ENCODE measurements at regions not wholly inside any gene's neighbourhood (a gene's known extent, or its start where the extent isn't known, plus 50 kb on each side); places are given as distances from the start of the nearest gene placed in this dataset.

- DNase-seq (ENCODE audit: low spot score in 2 of 2, unreplicated experiment in 2 of 2), result no peak
- no peak for TF ChIP-seq CTCF (IDR thresholded peaks at IDR 0.05; ENCODE audit: unreplicated experiment)
- Mint-ChIP-seq H3K27ac (no peak overlapping the region), H3K4me3 (no peak overlapping the region), H3K9me3 (no peaks in the 10 kb centered on the region), H3K36me3 (no peaks in the 10 kb centered on the region), H3K4me1 (no peaks in the 10 kb centered on the region), H3K27me3 (ENCODE audit: low read depth) (peaks cover 39% of the 10 kb centered on the region)
Observed at GRCh38 chr1:36576551-36577110, 93.9 kb upstream of the CSF3R start.

DNA sequence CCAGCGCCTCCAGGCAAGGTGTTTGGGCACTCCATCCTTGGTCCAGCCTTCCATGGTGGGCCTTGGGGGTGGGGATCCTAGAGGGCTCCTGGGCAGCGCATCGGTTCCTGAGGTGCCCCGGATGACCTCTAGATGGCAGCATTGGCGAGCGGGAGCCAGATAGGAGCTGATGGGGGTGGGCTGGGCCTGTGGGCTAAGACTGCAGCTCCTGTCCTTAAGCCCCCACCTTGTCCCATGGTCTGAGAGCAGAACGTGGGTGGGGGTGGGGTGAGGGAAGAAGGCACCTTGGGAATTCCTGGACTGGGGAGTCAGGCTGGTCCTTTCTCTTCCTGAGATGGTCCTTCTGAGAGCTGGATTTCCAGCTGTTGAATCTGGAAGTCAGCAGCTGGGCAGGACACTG lies 93.4 kb upstream of the CSF3R start:
- Mint-ChIP-seq H3K27ac (no peak overlapping the region), H3K4me1 (no peaks in the 10 kb centered on the region), H3K27me3 (ENCODE audit: low read depth) (peaks cover 37% of the 10 kb centered on the region), H3K4me3 (no peak overlapping the region), H3K36me3 (no peaks in the 10 kb centered on the region), H3K9me3 (no peaks in the 10 kb centered on the region)
- peak; percentile 58 to 83 for DNase-seq (ENCODE audit: low spot score in 2 of 2, unreplicated experiment in 2 of 2)
- peak; percentile 58 for TF ChIP-seq CTCF (IDR thresholded peaks at IDR 0.05; ENCODE audit: unreplicated experiment)

DNA sequence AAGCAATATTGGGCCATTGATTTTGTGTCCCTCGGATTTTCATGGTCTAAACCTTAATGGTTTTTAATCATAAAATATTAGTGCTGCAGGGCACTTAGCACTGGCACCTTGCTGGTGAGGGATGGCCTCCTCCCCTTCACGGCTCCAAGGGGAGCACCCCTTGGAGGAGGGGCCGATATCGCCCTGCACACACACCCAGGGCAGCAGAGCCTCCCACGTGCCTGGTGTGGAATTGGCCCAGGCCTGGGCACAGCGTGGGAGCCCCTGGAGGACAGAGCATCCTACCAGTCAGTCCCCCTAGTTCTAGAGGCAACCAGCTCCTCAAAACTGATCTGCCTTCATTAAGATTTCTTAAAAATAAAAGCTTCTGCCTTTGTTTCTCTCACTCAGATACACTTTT lies 90.7 kb upstream of the CSF3R start:
- TF ChIP-seq CTCF (IDR thresholded peaks at IDR 0.05; ENCODE audit: unreplicated experiment), result no peak
- DNase-seq (ENCODE audit: low spot score in 2 of 2, unreplicated experiment in 2 of 2), result no peak
- H3K4me3 Mint-ChIP-seq, result no peak overlapping the region
- H3K36me3 Mint-ChIP-seq, result no peaks in the 10 kb centered on the region
- no peaks in the 10 kb centered on the region for H3K9me3 Mint-ChIP-seq
- no peak overlapping the region for H3K27ac Mint-ChIP-seq
- no peaks in the 10 kb centered on the region for H3K4me1 Mint-ChIP-seq
- peaks cover 39% of the 10 kb centered on the region for H3K27me3 Mint-ChIP-seq (ENCODE audit: low read depth)

DNA sequence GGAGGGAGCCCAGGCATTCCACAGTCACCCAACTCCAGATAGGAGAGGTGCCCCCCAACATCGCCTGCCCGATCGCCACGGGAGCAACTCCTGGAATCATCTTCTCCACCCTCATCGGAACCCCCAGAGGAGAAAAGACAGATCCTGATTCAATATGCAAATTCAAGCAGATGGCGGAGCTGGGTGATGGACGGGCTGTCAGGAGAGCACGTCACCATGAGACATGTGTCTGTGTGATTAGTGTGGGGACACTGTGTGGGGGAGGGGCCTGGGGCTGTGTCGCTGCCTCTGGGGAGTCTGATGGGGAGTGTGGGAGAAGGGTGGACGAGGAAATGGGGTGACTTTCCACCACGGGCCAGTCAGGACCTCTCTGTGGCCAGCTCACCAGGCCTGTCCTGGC lies 90.2 kb upstream of the CSF3R start:
- Mint-ChIP-seq H3K27ac (no peak overlapping the region), H3K27me3 (ENCODE audit: low read depth) (peaks cover 41% of the 10 kb centered on the region), H3K9me3 (no peaks in the 10 kb centered on the region), H3K4me3 (no peak overlapping the region), H3K36me3 (no peaks in the 10 kb centered on the region), H3K4me1 (no peaks in the 10 kb centered on the region)
- DNase-seq (ENCODE audit: low spot score in 2 of 2, unreplicated experiment in 2 of 2), result no peak
- TF ChIP-seq CTCF (IDR thresholded peaks at IDR 0.05; ENCODE audit: unreplicated experiment), result no peak

- Mint-ChIP-seq H3K27me3 (ENCODE audit: low read depth) (peaks cover 45% of the 10 kb centered on the region), H3K36me3 (no peaks in the 10 kb centered on the region), H3K9me3 (no peaks in the 10 kb centered on the region), H3K4me3 (no peak overlapping the region), H3K4me1 (no peaks in the 10 kb centered on the region), H3K27ac (no peak overlapping the region)
- DNase-seq (ENCODE audit: low spot score in 2 of 2, unreplicated experiment in 2 of 2), result no peak
- TF ChIP-seq CTCF (IDR thresholded peaks at IDR 0.05; ENCODE audit: unreplicated experiment), result no peak
Observed at GRCh38 chr1:36572142-36572715, 89.5 kb upstream of the CSF3R start.
